ENCODE measurements at regions not wholly inside any gene's neighbourhood (a gene's known extent, or its start where the extent isn't known, plus 50 kb on each side); places are given as distances from the start of the nearest gene placed in this dataset.

DNA sequence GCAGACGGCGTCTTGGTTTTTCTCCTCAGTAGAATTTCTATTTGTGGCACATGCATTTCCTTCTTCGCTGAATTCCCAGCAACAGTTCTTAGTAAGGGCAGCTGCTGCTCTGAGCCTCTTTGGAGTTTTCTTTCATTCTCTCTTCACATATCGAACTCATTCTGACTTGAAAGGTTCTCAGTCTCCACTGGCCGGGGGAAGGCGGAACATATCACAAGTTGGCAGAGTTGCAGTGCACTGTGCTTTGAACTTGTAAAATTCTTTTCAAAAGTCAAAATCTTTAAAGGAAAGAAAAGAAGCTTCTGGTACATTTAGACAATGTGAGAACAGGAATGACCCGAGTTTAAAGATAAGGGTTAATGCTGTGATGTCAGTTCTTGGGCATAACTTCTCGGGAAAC is 286.1 kb upstream of the MAP3K7 start:
- no peak for DNase-seq

DNA sequence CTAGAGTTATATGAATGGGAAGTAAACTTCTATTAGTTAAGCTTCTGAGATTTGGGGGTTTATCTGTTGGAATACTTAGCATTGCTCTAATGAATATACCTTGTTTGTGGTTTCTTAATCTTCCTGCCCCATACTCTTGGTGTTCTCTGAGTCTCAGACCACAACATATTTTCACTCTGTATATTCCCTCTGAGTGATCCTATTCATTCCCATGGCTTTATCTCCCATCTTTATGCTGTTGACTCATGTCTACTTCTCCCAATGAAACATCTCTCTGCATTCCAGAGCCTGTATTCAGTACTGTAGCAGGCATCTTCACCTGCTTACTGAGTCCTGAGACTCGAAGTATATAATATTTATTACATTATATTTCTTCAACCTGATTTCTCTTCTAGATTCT is 283.7 kb upstream of the MAP3K7 start:
- DNase-seq = no peak

DNA sequence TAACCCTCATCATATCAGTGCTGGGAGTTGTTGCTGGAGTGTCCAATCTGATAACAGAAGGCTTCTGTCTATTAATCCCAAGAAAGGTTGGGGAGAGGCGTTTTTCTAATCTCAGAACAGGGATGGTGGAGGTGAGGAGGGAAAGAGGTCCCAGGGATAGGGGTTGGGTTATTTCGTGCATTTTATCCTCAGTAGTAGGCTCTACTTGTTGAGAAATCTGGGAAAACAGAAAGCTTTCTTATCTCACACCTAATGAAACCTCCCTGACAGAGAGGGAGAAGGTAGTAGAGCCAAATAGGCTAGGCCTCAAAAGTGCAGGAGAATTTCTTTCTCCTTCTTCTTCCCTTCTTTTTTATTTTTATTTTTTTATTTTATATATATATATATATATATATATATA is 281.8 kb upstream of the MAP3K7 start:
- DNase-seq = no peak

DNA sequence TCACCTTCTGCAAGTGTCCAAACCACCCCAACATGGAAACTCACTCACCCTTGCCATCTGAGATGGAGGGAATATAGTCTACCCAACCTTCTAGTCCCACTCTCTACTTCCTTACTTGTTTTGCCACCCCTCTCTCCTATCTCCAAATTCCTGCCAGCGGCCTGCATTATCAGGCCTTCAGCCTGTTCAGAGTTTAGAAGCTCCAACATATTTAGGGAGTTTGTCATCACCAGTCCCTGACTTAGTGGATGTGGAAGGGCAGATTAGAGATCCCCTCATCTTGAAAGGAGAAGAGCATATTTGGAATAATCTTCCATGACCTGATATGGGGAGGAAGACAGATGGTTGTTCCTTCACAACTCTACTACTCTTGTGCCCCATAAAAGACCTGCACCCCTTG is 281.4 kb upstream of the MAP3K7 start:
- no peak for DNase-seq

DNA sequence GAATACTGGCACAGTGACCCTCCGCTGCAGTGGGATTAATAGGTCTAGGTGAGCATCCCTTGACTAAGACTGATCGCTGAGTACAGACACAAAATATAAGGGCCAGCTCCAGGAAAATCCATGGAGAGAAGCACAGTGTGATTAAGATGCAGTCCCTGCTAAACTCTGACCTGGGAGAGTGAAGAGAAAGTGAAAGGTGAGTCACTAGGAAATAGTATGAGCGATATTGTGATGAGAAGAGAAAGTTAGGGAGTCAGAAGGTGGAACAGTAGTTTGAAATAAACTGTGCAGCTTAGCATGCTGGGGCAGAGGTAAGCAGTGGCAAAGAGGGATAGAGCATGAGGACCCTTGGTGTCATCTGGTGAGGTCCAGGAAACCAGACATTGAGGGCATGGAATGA is 278.6 kb upstream of the MAP3K7 start:
- no peak for DNase-seq

DNA sequence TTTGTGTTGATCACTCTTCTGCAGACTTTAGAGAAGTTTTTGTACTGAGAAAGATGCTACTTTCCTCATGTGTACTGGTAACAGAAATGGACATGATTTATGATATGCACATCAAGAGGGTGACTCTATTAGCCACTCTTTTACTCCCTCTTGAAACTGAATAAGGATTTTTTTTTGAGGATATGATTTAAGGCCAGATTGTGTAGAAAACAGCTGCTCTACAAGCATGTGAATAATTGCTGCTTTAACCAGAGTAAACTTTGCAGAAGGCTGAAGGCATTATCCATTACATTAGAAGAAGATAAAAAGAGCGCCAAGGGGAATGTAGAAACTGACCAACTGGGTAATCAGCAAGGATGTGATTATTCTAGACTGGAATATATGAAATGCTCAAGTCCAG is 276.2 kb upstream of the MAP3K7 start:
- no peak for DNase-seq

DNA sequence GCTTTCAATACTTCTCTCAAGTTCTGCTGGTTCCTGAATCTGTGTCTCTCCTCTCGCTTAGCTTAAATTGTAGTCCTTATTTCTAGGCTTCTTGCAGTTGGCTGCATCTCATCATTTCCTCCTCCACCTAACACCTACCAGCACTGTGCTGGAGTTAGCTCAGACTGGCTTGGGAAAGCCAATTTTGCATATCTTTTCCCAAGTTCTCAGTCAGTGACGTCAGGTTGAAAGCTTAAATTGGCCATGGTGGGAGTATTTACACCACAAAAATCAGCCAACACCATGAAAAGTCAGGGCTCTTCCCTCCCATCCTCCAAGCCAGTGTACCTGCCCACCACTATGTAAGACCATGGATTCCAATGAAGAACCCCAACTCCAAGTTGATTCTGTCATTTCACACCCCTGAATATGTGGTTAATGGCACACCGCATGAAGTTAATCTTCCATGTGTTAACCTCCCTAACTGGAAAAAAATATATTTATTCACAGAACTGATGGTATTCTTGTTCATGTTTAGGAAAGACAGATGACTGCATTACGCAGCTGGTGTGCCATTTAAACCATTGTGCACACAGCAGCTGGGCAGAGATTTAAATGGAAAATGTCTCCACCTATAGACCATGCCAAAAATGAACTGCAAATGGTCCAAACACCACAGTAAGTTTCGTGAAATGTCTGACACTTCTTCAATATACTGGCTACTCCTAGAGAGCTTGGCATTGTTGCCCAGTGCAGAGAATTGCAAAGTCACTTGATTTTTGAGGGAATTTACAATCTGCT is 274.1 kb upstream of the MAP3K7 start:
- DNase-seq = no peak

DNA sequence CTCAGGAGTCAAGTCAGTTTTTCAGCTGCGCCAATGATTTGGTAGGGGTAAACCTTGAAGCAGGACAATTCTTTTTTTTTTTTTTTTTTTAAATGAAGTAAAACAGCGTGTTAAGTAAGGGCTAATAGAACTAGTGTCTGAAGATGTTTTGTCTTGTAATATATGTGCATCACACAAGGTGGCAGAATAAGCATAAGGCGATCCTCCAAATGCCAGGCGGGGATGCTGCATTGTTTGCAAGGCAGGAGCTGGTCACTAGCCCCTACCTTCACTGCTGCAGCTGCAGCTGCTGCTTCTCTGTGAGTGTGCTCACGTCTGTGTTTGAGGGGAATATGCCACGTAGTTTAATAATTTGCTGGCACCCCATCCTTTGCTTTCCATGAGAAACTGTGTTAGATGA is 272.7 kb upstream of the MAP3K7 start:
- no peak for DNase-seq

DNA sequence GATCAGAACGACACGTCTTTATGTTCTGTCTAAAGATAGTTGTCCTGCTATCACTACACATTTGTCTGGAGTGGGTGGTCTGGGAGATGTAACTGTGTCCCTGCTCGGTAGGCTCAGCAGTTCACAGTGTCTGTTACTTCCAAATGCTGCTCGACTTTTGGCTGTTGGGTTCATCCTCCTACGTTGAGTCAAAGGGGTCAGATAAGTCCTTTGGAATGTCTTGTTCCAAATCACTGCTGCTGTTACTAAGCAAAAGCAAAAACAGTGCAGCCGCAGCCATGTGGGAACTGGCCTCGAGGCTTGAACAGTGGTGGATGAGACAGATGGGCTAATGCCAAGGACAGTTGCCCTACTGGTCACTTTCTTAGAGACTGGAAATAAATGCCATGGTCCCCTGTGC is 272.2 kb upstream of the MAP3K7 start:
- no peak for DNase-seq

DNA sequence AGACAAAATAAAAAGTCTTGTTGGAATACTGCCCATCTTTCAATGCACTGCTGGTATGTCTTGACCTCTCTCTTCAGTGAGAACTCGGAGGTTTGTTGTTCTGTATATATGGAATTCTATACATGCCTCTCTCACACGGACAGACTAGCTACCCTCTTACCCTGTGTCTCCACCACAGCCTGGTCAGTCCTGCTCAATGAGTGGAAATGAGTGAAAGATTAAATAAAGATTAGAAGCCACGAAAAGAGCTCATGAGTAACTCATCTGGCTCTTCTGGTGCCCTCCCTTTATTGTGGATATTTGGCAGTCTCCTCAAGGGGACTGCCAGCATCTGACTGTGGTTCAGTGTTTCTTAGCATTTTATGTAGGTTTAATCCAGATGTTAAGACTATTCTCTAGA is 262.8 kb upstream of the MAP3K7 start:
- no peak for DNase-seq

DNA sequence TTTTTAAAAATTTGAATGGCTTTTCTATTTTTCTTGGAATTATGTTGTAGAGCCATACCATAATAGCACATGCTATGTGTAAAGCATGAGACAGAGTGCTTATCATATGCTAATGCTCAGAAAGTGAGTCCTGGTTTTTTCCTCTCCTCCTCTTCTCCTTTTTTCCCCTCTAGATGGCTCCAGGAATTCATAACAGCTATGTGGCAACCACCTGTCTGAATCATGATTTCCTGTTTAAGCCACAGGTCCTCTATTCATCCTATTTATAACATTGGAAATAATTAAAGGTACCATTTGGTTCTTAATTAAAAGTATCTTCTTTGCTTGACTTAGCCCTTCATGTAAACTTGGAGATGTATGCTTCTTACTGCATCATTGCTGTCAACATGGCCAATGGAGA is 260.0 kb upstream of the MAP3K7 start:
- peak; percentile 12 for DNase-seq

DNA sequence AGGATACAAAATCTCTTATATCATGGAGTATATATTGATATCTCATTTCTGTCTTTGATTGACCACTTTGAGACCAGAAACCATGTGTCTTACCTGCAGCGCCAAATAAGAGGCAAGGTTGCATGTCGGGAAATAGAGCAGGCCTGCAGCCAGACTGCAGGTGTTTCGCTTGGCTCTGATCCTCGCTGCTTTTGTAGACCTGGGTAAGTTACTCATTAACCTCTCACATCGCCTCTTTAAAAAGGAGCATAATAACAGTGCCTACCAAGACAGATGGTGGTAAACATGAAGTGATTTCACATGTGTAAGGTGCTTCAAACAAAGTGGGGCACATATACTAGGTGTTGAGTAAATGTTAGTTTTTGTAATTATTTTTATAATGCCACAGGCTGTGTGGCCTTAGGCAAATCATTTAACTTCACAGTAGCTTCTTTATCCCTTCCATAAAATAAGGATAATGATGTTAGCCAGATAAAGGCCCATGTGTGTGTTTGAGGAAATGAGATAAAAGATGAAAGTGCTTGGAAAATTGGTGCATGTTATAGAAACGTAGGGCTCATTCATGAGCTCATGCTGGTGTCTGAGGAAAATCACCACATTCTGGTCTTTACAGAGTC is 248.8 kb upstream of the MAP3K7 start:
- DNase-seq = peak; percentile 87

DNA sequence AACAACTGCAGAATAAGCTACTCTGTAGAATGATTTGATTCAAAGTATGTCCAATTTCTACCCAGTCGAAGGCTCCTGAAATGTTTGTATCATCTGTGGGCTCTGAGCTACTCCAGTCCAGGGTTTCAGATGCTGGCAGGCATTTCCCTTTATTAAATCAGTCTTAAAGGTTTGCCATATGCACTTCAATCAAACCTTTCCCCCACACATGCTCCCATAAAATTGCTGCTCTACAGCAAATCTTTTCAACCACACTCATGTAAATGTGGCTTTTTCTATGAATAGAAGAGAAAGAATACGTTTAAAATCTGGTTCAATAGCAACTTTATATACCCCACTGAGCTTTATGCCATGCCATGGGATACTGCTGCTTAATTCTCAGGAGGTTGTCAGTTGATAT is 242.4 kb upstream of the MAP3K7 start:
- DNase-seq = no peak

DNA sequence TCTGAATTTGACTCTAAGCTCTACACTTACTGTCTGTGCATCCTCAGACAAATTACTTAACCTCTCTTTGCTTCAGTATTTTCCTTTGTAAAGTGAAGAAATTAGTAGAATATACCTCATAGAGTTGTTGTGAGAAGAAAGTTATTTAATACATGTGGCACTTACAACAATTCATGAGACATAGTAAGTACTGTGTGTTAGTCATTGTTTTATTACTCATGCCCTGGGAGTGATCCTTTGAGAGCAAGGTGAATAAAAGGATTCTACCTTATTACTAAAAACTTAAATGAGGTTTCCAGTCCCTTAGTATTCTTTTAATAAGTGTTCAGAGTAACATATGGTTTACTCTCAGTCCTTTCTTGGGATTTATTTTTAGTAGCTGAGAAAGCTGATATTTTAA is 233.6 kb upstream of the MAP3K7 start:
- no peak for DNase-seq

DNA sequence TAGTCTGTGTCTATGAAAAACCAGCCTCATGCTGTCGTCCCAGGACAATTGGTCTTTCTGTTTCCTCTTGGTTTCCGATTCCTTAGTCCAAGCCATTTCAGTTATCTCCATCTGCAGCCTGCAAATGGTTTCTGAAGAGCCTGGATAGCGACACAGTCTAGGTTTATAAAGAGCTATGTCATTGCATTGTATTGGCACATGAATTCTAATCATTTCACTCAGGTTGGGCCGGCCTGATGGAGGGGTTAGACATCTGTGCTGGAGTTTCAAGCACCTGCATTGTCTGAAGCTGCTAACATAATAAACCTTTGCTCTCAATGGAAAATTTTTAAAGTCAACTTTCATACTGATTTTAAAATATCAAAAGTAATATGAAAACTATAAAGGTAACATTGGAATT is 232.6 kb upstream of the MAP3K7 start:
- no peak for DNase-seq

DNA sequence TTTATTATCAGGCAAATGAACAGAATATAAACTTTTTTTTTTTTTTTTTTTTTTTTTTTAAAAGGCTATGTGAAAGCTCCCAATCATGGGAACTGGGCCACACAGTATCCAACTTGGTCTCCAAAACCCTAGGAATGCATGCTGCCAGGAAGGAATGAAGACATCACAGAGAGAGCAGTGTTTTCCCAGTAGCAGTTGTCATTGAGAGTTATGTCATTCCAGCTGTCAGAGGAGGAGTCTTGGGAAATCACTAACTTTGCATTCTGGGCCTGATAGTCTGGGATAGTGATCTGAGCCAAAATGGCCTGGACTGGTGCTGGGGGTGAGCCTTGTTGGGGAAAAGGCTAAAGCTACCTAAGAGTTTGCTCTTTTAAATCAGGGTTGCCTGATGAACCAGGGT is 231.3 kb upstream of the MAP3K7 start:
- no peak for DNase-seq

DNA sequence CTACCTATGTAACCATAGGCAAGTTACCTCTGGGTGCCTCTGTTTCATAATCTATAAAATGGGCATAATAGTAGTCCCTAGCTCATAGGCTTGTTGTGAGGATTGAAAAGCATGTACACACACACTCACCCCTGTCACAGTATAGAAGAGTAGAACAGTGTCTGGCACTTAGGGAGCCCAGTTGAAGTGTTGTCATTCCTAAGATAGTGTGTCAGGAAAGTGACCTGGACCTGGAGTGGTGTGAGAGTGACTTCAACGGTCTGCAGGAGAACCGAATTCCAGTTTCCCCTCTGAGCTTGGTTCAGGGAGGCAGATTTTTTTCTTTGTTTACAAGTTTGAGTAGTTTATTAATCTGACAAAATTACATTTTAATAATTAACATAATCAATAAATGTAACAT is 229.9 kb upstream of the MAP3K7 start:
- DNase-seq = no peak

DNA sequence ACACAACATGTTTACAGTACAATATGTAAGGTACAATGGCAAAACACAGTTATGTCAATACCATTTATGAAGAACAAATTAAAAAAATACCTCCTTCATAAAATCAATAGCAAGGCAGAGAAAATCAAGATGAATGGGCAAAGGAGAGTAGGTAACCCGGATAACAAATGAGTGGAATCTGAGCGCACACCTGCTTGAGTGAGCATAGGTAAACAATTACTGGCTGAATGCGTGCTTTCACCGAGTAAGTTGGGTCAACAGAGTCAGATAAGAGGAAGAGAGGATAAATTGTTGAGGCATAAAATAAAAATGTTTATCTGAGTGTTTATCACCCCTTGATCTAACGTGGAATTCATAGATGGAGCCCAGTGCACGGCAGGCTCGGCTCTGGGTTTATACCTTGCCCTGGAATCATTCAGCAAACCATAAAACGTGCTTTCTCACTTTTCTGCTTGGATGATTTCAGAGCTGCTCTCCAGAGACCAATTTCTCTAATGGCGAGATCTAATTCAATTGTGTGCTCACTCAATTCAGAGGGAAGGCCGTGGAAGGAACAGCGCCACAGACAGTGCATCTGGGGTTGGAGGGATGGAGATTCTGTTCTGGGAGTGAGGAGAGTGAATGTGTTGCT is 224.8 kb upstream of the MAP3K7 start:
- DNase-seq = peak; percentile 99

DNA sequence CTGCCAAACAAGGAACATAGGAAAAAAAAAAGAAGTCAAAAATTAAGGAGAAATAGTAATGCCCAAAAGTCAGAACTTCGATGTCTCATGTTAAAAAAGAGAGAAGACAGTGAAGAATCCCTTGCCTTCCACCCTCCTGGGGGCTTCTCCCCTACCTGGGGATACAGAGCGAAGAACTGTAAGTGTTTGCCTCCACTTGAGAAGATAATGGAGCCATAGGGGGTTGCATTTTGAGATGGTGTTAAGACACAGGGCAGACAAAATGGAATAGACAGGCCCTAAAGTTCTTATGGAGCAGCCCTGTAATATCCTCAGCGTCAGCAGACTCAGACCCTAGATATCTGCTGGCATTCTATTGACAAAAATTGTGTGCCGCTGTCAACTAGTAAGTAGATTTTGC is 222.2 kb upstream of the MAP3K7 start:
- no peak for DNase-seq

DNA sequence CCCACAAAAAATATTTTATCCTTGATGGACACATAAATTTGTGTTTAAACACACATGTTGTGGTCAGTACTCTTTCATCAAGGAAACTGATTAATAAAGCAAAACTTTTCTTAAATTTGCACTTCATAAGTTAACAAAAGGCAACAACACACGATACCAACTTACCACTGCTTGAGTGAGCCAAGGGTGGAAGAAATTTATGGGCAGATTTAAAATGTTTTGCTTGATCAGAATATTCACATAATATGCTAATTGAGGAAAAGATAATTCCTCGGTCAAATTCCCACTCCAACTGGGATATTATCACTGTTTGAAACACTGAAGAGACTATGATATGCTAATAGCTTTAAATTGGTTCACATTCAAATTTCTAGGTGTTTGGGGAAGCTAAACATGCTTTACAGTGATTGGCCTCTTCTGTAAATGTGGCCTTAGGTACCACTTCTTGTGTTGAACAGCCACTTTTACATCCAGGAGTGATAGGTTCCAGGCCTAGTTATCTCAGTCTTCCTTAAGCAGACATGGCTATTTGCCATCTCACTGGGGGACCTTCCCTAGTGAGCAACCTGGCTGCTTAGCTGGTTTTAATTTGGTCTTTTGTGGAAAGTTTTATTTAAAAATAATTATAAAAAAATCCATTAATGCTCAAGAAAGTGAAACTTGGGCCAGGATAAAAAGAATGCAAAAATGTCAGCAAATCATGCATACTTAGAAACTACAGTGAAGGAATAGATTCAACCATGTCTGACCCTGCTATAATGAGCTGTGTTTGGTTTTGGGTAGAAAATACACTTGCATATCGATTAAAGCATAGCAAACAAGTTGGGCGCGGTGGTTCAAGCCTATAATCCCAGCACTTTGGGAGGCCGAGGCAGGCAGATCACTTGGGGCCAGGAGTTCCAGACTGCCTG is 221.2 kb upstream of the MAP3K7 start:
- no peak for DNase-seq

DNA sequence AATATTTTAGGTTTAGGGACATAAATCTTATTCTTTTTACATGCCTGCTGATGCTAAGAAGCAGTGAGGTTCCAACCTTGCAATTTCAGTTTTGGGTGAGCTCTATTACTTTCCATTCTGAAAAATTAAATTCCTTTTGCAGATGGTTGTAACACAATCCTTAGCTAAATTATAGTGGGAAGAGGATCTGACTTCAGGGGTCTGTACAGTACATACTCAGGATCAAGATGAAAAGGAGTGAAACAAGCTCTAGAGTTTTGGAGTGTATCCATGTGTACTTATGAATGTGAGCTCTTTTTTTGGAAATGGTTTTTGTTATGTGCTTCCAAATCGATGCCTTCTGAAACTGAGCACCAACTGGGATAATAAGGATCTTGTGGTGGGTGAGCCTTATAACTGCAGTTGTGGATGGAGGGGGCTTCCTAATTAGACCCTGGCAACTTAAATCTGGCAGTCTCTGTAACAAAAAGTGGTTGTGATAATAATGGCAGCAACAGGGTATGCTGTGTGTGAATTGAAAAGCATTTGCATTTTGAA is 218.8 kb upstream of the MAP3K7 start:
- no peak for DNase-seq

DNA sequence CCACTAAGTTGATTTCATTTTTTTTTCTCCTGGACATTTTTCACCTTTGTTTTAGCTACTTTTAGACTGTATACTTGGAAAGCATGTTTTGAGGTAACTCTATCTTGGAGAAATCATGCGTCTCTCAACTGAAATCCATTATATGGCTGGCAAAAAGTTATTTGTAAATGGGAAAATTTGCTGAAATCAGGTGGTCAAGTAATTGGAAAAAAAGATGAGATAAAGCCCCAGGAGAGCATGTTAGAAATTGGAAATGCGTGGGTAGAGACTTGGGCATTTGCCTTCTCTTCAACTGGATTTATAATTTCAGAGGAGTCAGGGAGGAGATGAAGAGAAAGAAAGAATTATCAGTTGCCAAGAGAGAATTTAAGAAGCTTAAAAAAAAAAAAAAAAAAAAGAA is 217.1 kb upstream of the MAP3K7 start:
- DNase-seq = no peak

DNA sequence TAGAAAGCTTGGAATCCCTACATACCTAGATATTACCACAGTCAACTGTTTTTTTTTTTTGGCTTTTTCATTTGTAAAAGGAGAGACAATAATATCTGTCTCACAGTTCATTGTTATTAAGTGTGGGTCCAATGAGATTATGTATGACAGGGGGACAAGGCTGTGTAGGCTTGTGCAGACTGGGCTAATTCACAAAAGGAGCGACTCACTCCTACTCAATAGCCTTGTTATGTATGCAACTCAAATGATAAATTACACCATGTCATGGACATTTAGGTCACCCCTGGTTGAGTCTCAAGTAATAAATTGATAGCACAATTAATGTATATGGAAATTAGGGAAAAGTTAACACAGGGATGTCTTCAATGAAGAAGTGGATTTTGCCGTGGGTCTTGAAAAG is 208.2 kb upstream of the MAP3K7 start:
- no peak for DNase-seq

Measured in DMS153 (cell line).